GM23338 (cell line): ENCODE measurements at regions not wholly inside any gene's neighbourhood (a gene's known extent, or its start where the extent isn't known, plus 50 kb on each side); places are given as distances from the start of the nearest gene placed in this dataset.

Experiments used
- ATAC-seq: fragments of 200-7000 bp; cut with Tn5 transposase; 3 replicates; pipeline ENCODE4 v1.9.1; 2020
- DNase-seq: peaks from one replicate; pipeline ENCODE4 v3.0.0-alpha.2; 2015; ENCODE audit warnings: low spot score
- H2AFZ ChIP-seq: fragments of 200-600 bp; sonication (generic); 2 replicates; pipeline ENCODE4 v1.8.0; 2016; ENCODE audit warnings: antibody characterized with exemption, mild to moderate bottlenecking, moderate library complexity
- H3F3A ChIP-seq: fragments of 200-600 bp; sonication (generic); replicated peaks from 2 replicates; pipeline ENCODE4 v1.8.0; 2017; ENCODE audit warnings: antibody characterized with exemption, mixed run types, low read depth
- H3K27ac ChIP-seq: fragments of 200-600 bp; sonication (generic); 2 replicates; pipeline ENCODE4 v1.6.1; 2016; ENCODE audit warnings: low read depth
- H3K27me3 ChIP-seq: fragments of 200-600 bp; sonication (generic); 2 replicates; pipeline ENCODE4 v1.8.0; 2016; ENCODE audit warnings: mild to moderate bottlenecking, mixed run types, moderate library complexity; ENCODE audit not compliant: insufficient read depth
- H3K36me3 ChIP-seq: fragments of 200-600 bp; sonication (generic); 2 replicates; pipeline ENCODE4 v1.8.0; 2016; ENCODE audit warnings: mild to moderate bottlenecking; ENCODE audit not compliant: insufficient read depth
- H3K4me1 ChIP-seq: fragments of 200-600 bp; sonication (generic); 2 replicates; pipeline ENCODE4 v1.8.0; 2016; ENCODE audit warnings: mild to moderate bottlenecking, moderate library complexity; ENCODE audit not compliant: insufficient read depth
- H3K4me2 ChIP-seq: fragments of 200-600 bp; sonication (generic); 2 replicates; pipeline ENCODE4 v1.7.1; 2017; ENCODE audit warnings: mixed run types
- H3K4me3 ChIP-seq: fragments of 200-600 bp; sonication (generic); 2 replicates; pipeline ENCODE4 v1.6.1; 2016; ENCODE audit warnings: mixed run types
- H3K79me2 ChIP-seq: fragments of 200-600 bp; sonication (generic); replicated peaks from 2 replicates; pipeline ENCODE4 v1.8.0; 2017; ENCODE audit warnings: mild to moderate bottlenecking; ENCODE audit not compliant: insufficient read depth
- H3K9me2 ChIP-seq: fragments of 200-600 bp; sonication (generic); 2 replicates; pipeline ENCODE4 v1.8.0; 2017; ENCODE audit not compliant: insufficient read depth
- H4K20me1 ChIP-seq: fragments of 200-600 bp; sonication (generic); replicated peaks from 2 replicates; pipeline ENCODE4 v1.8.0; 2017; ENCODE audit warnings: mild to moderate bottlenecking; ENCODE audit not compliant: insufficient read depth
- H3K27ac Mint-ChIP-seq: 2 replicates; pipeline ENCODE4 v1.8.0; 2020; ENCODE audit warnings: inconsistent platforms, mild to moderate bottlenecking, moderate library complexity, mixed read lengths
- H3K27me3 Mint-ChIP-seq: 3 replicates; pipeline ENCODE4 v1.8.0; 2022; ENCODE audit warnings: low read depth, mild to moderate bottlenecking, moderate library complexity, mixed read lengths, inconsistent platforms; ENCODE audit not compliant: insufficient read depth, poor library complexity
- H3K36me3 Mint-ChIP-seq: 3 replicates; pipeline ENCODE4 v1.8.0; 2021; ENCODE audit warnings: low read depth, mild to moderate bottlenecking, inconsistent platforms, moderate library complexity, mixed read lengths
- H3K4me1 Mint-ChIP-seq: 3 replicates; pipeline ENCODE4 v1.8.0; 2020; ENCODE audit warnings: mild to moderate bottlenecking, inconsistent platforms, mixed read lengths
- H3K4me3 Mint-ChIP-seq: 3 replicates; pipeline ENCODE4 v1.8.0; 2021; ENCODE audit warnings: moderate library complexity, mild to moderate bottlenecking, inconsistent platforms, mixed read lengths
- H3K9me3 Mint-ChIP-seq: 3 replicates; pipeline ENCODE4 v1.8.0; 2020; ENCODE audit warnings: moderate library complexity, mild to moderate bottlenecking, inconsistent platforms, mixed read lengths
- CREB1 ChIP-seq: fragments of 250-450 bp; sonication (Bioruptor Pico); IDR thresholded peaks from 2 replicates; pipeline ENCODE4 v1.5.0; 2020; ENCODE audit warnings: low read depth, mild to moderate bottlenecking, moderate library complexity
- EZH2 ChIP-seq: fragments of 200-600 bp; sonication (generic); IDR thresholded peaks from one replicate; pipeline ENCODE4 v1.8.0; 2017; ENCODE audit warnings: antibody characterized with exemption, mild to moderate bottlenecking, low read depth; ENCODE audit not compliant: unreplicated experiment
- EZH2phosphoT487 ChIP-seq: fragments of 200-600 bp; sonication (generic); IDR thresholded peaks from one replicate; pipeline ENCODE4 v1.8.1; 2018; ENCODE audit warnings: antibody characterized with exemption; ENCODE audit not compliant: unreplicated experiment
- JUNB ChIP-seq: IDR thresholded peaks from one replicate; pipeline ENCODE4 v1.6.1; 2016; ENCODE audit warnings: antibody characterized with exemption; ENCODE audit not compliant: unreplicated experiment
- NANOG ChIP-seq: IDR thresholded peaks from 2 replicates; pipeline ENCODE4 v1.6.1; 2016; ENCODE audit warnings: antibody characterized with exemption, borderline replicate concordance
- POLR2AphosphoS5 ChIP-seq: IDR thresholded peaks from 2 replicates; pipeline ENCODE4 v1.6.1; 2016; ENCODE audit warnings: antibody characterized with exemption, low read depth
- STAT1 ChIP-seq: IDR thresholded peaks from one replicate; pipeline ENCODE4 v1.6.1; 2016; ENCODE audit warnings: antibody characterized with exemption; ENCODE audit not compliant: unreplicated experiment
- ZNF114 ChIP-seq: fragments of 250-450 bp; sonication (Bioruptor Pico); IDR thresholded peaks from 2 replicates; pipeline ENCODE4 v1.5.0; 2020; ENCODE audit warnings: mild to moderate bottlenecking, moderate library complexity
- ZNF331 ChIP-seq: fragments of 250-450 bp; sonication (Bioruptor Pico); IDR thresholded peaks from 2 replicates; pipeline ENCODE4 v1.5.0; 2020; ENCODE audit warnings: low read depth, mild to moderate bottlenecking, moderate library complexity
- TF ChIP-seq, protein P1 (sequence below): IDR thresholded peaks from 2 replicates; pipeline ENCODE4 v1.6.1; 2016; ENCODE audit warnings: antibody characterized with exemption
- TF ChIP-seq, protein P2 (sequence below): IDR thresholded peaks from one replicate; pipeline ENCODE4 v1.6.1; 2018; ENCODE audit warnings: antibody characterized with exemption; ENCODE audit not compliant: unreplicated experiment
- TF ChIP-seq, protein P3 (sequence below), 2 experiments: fragments of 200-600 bp in 1 of 2; sonication (generic) in 1 of 2; conservative IDR thresholded peaks; 2 replicates each; pipeline versions ENCODE4 v1.5.1 to v1.6.1; 2016 to 2017; ENCODE audit warnings: antibody characterized with exemption in 2 of 2, low read depth in 2 of 2, mild to moderate bottlenecking in 2 of 2, moderate library complexity in 1 of 2

DNA sequence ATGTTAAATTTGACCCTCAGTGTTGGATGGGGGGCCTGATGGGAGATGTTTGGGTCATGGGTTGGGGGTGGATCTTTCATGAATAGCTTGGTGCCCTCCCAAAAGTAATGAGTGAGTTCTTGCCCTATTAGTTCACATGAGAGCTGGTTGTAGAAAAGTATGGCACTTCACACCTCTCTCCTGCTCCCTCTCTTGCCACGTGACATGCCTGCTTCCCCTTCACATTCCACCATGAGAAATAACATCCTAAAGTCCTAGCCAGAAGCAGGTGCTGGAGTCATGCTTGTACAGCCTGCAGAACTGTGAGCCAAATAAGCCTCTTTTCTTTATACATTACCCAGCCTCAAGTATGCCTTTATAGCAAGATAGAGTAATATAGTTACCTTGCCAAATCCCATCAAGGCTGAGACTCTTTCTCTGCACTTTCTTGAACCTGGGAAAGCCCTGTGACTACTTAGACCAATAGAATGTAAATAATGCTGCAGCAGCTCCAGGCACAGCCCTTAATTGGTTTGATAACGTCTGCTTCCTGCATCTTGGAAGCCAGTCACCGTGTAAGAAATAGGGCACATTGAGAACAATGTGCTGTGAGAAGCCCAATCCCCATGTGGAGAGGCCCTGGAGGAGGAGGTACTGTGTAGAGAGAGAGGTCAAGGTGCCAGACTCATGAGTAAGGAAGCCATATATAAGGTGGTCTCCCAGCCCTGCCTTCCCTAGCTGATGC is 88.0 kb upstream of the NAMPT start:
- Histone ChIP-seq H3K27me3 (no peaks in the 10 kb centered on the region), H3K4me1 (peaks cover 4% of the 10 kb centered on the region; the same call in 1 of the 2 replicates), H2AFZ (no peak overlapping the region), H3F3A (no peaks in the 10 kb centered on the region), H3K4me3 (no peak overlapping the region), H3K9me2 (peaks cover 10% of the 10 kb centered on the region), H3K36me3 (no peaks in the 10 kb centered on the region), H4K20me1 (no peaks in the 10 kb centered on the region), H3K79me2 (no peaks in the 10 kb centered on the region), H3K27ac (no peak overlapping the region), H3K4me2 (no peak overlapping the region; the same call in 1 of the 2 replicates)
- Mint-ChIP-seq H3K9me3 (no peaks in the 10 kb centered on the region), H3K27ac (no peak overlapping the region), H3K36me3 (no peaks in the 10 kb centered on the region), H3K4me1 (no peaks in the 10 kb centered on the region), H3K4me3 (no peak overlapping the region), H3K27me3 (no peaks in the 10 kb centered on the region)
- DNase-seq = no peak
- no peak for ATAC-seq
- TF ChIP-seq POLR2AphosphoS5 = no peak
- no peak for TF ChIP-seq STAT1
- no peak for TF ChIP-seq CREB1 (CRISPR knock-in tag)
- TF ChIP-seq EZH2phosphoT487 = no peak

DNA sequence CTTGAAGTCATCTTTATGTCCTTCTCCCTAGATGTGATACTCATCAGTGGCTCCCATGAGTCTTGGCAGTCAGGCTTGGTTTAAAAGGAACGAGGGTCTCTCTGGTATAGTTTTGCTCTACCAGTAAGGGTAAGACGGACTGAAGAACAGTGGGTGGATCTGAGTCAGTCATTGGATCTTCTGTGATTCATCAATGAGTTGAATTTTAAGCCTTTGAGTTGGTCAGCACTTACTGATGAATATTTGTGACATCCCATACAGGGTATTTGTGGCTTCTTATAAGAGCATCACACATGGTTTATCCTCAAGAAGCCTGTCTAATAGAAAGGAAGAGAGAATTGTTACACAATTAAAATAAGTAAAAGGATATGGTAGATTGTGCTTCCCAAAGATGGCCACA is 87.3 kb upstream of the NAMPT start:
- H3K36me3 Mint-ChIP-seq = no peaks in the 10 kb centered on the region
- H3K4me3 Mint-ChIP-seq = no peak overlapping the region
- Histone ChIP-seq H3K27ac (no peak overlapping the region), H4K20me1 (no peaks in the 10 kb centered on the region), H3K27me3 (no peaks in the 10 kb centered on the region), H3K4me1 (peaks cover 4% of the 10 kb centered on the region; the same call in 1 of the 2 replicates), H3K4me3 (no peak overlapping the region), H3K4me2 (no peak overlapping the region), H3K36me3 (no peaks in the 10 kb centered on the region), H3K9me2 (peaks cover 10% of the 10 kb centered on the region), H3K79me2 (no peaks in the 10 kb centered on the region), H2AFZ (no peak overlapping the region), H3F3A (no peaks in the 10 kb centered on the region)
- TF ChIP-seq, protein P1, sequence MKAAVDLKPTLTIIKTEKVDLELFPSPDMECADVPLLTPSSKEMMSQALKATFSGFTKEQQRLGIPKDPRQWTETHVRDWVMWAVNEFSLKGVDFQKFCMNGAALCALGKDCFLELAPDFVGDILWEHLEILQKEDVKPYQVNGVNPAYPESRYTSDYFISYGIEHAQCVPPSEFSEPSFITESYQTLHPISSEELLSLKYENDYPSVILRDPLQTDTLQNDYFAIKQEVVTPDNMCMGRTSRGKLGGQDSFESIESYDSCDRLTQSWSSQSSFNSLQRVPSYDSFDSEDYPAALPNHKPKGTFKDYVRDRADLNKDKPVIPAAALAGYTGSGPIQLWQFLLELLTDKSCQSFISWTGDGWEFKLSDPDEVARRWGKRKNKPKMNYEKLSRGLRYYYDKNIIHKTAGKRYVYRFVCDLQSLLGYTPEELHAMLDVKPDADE = no peak
- TF ChIP-seq ZNF114 (CRISPR knock-in tag) = no peak
- TF ChIP-seq, protein P2, sequence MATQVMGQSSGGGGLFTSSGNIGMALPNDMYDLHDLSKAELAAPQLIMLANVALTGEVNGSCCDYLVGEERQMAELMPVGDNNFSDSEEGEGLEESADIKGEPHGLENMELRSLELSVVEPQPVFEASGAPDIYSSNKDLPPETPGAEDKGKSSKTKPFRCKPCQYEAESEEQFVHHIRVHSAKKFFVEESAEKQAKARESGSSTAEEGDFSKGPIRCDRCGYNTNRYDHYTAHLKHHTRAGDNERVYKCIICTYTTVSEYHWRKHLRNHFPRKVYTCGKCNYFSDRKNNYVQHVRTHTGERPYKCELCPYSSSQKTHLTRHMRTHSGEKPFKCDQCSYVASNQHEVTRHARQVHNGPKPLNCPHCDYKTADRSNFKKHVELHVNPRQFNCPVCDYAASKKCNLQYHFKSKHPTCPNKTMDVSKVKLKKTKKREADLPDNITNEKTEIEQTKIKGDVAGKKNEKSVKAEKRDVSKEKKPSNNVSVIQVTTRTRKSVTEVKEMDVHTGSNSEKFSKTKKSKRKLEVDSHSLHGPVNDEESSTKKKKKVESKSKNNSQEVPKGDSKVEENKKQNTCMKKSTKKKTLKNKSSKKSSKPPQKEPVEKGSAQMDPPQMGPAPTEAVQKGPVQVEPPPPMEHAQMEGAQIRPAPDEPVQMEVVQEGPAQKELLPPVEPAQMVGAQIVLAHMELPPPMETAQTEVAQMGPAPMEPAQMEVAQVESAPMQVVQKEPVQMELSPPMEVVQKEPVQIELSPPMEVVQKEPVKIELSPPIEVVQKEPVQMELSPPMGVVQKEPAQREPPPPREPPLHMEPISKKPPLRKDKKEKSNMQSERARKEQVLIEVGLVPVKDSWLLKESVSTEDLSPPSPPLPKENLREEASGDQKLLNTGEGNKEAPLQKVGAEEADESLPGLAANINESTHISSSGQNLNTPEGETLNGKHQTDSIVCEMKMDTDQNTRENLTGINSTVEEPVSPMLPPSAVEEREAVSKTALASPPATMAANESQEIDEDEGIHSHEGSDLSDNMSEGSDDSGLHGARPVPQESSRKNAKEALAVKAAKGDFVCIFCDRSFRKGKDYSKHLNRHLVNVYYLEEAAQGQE = no peak
- no peak for TF ChIP-seq NANOG
- no peak for TF ChIP-seq EZH2
- no peak for TF ChIP-seq ZNF331 (CRISPR knock-in tag)
- no peak for TF ChIP-seq POLR2AphosphoS5
- TF ChIP-seq, protein P3, sequence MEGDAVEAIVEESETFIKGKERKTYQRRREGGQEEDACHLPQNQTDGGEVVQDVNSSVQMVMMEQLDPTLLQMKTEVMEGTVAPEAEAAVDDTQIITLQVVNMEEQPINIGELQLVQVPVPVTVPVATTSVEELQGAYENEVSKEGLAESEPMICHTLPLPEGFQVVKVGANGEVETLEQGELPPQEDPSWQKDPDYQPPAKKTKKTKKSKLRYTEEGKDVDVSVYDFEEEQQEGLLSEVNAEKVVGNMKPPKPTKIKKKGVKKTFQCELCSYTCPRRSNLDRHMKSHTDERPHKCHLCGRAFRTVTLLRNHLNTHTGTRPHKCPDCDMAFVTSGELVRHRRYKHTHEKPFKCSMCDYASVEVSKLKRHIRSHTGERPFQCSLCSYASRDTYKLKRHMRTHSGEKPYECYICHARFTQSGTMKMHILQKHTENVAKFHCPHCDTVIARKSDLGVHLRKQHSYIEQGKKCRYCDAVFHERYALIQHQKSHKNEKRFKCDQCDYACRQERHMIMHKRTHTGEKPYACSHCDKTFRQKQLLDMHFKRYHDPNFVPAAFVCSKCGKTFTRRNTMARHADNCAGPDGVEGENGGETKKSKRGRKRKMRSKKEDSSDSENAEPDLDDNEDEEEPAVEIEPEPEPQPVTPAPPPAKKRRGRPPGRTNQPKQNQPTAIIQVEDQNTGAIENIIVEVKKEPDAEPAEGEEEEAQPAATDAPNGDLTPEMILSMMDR (conservative IDR thresholded peaks at IDR 0.05; ENCODE audit: low read depth in 2 of 2) = no peak
- no peak for TF ChIP-seq CREB1 (CRISPR knock-in tag)
- TF ChIP-seq JUNB = no peak
- no peak for TF ChIP-seq STAT1
- H3K9me3 Mint-ChIP-seq = no peaks in the 10 kb centered on the region
- H3K27ac Mint-ChIP-seq = no peak overlapping the region
- H3K4me1 Mint-ChIP-seq = no peaks in the 10 kb centered on the region
- ATAC-seq = no peak
- DNase-seq = no peak
- H3K27me3 Mint-ChIP-seq = no peaks in the 10 kb centered on the region
